Pancreas (tissue), 10 donors: ENCODE measurements at regions not wholly inside any gene's neighbourhood (a gene's known extent, or its start where the extent isn't known, plus 50 kb on each side); places are given as distances from the start of the nearest gene placed in this dataset.

Experiments
- ATAC-seq, 4 donors: fragments of 200-7000 bp; cut with Tn5 transposase; one replicate each; pipeline versions ENCODE4 v1.8.0 to v1.9.1; 2020; ENCODE audit warnings: mild to moderate bottlenecking in 4 of 4, moderate library complexity in 4 of 4
- DNase-seq, 6 donors: peaks; one replicate each; pipeline ENCODE4 v3.0.0-alpha.2; 2020
- FAIRE-seq: peaks from 2 replicates; lab custom pipeline; 2012; peaks lifted over from hg19 to GRCh38; lab: Jason Lieb, UNC
- H3K27ac ChIP-seq, 4 donors: fragments of 200-600 bp; sonication (generic); 1 replicate in 3 of 4; 2 replicates in 1 of 4; pipeline versions ENCODE4 v1.5.0 to v1.8.0; 2020
- H3K27me3 ChIP-seq, 4 donors: fragments of 200-600 bp; one replicate each; pipeline ENCODE4 v1.8.0; 2021
- H3K36me3 ChIP-seq, 3 donors: fragments of 200-600 bp; sonication (generic) in 1 of 3; one replicate each; pipeline versions ENCODE4 v1.5.0 to v1.8.0; 2020 to 2021
- H3K4me1 ChIP-seq, 3 donors: fragments of 200-600 bp; one replicate each; pipeline ENCODE4 v1.8.0; 2021
- H3K4me3 ChIP-seq, 4 donors: fragments of 200-600 bp; sonication (generic) in 2 of 4; one replicate each; pipeline versions ENCODE4 v1.5.0 to v1.8.0; 2020 to 2021
- H3K9me3 ChIP-seq, 4 donors: fragments of 200-600 bp; one replicate each; pipeline ENCODE4 v1.8.0; 2021
- WGBS, 2 donors: extraction: QIAGEN DNeasy Blood & Tissue Kit; methylation state at CpG; one replicate each; pipeline ENCODE4 v1.1.7; 2013; 5-methylcytosine and 5-hydroxymethylcytosine counted together
- intact Hi-C, 3 donors: fragments of 100-400 bp; cut with DNase I; formaldehyde crosslinking; loops; one replicate each; pipeline versions ENCODE4 v1.11.1 to v1.14.2; 2022
- TF ChIP-seq, protein P1 (sequence below), 4 donors: fragments of 200-600 bp; sonication (generic) in 3 of 4; IDR thresholded peaks; one replicate each; pipeline versions ENCODE4 v1.5.0 to v1.8.0; 2021; ENCODE audit warnings: antibody characterized with exemption in 4 of 4
- donor health status: healthy with polysubstance abuse.
- donor health status: DM: no; HTN: no; CAD: no; lungs with moderate emphysema.
- donor health status: DM: no; HTN: no; CAD: no.
- donor health status: control.
- donor health status: control.
- donor health status: Bipolar disorder and iron deficiency.
- donor health status: DM: yes; HTN: yes; CAD: no.
- donor health status: DM: no; HTN: no; CAD: no.
- donor health status: DM: no; HTN: no; CAD: no.
- donor health status: DM: yes; HTN: yes; CAD: no.

DNA sequence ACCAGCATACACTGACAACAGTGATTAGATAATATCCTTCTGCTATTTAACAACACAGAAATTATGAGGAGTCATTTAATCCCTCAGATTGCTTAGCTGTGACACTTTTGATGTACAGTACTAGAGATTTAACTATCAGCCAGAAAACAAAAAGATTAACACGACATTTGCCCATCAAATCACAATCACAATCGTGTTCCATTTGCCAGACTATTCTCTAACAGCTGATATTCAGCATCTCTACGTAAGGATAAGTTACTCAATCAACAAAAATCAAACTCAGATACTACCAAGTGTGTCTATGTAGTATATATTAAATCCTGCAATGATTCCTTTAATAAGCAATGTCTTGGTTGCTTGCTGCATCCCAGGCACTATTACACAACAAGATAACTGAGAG is 558.7 kb upstream of the USP15 start:
- Histone ChIP-seq H3K27ac (no peak overlapping the region), H3K27me3 (no peaks in the 10 kb centered on the region), H3K36me3 (no peaks in the 10 kb centered on the region), H3K4me1 (no peaks in the 10 kb centered on the region), H3K4me3 (no peak overlapping the region), H3K9me3 (peaks cover 0 to 3% (median 0%) of the 10 kb centered on the region in 4 donors)
- DNase-seq = no peak
- WGBS, 2 donors = 54 to 60% methylated on average over 3 of the region's 3 CpGs
- TF ChIP-seq, protein P1, sequence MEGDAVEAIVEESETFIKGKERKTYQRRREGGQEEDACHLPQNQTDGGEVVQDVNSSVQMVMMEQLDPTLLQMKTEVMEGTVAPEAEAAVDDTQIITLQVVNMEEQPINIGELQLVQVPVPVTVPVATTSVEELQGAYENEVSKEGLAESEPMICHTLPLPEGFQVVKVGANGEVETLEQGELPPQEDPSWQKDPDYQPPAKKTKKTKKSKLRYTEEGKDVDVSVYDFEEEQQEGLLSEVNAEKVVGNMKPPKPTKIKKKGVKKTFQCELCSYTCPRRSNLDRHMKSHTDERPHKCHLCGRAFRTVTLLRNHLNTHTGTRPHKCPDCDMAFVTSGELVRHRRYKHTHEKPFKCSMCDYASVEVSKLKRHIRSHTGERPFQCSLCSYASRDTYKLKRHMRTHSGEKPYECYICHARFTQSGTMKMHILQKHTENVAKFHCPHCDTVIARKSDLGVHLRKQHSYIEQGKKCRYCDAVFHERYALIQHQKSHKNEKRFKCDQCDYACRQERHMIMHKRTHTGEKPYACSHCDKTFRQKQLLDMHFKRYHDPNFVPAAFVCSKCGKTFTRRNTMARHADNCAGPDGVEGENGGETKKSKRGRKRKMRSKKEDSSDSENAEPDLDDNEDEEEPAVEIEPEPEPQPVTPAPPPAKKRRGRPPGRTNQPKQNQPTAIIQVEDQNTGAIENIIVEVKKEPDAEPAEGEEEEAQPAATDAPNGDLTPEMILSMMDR (IDR thresholded peaks at IDR 0.05) = no peak
- intact Hi-C loops = no loop called here
- no peak for FAIRE-seq
- no peak for ATAC-seq

DNA sequence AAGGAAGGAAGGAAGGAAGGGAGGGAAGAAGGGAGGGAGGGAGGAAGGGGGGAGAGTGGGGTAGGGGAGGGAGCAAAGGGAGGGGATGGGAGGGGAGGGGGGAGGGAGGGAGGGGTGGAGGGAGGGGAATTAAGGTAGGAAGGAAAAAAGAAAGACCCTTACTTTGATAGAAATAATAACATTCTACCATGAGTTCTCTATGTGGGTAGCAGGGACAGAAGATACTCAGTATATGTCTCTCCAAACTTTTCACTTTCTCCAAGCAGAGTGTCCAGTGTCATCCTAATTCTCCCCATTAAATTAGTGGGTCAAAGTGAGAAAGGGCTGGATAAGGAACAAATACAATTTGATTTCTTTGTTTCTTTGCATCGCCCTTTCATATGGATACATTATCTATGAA is 553.4 kb upstream of the USP15 start:
- no peak overlapping the region for H3K4me3 ChIP-seq
- intact Hi-C loops = no loop called here
- no peak overlapping the region for H3K27ac ChIP-seq
- H3K27me3 ChIP-seq = no peaks in the 10 kb centered on the region
- H3K4me1 ChIP-seq = no peaks in the 10 kb centered on the region
- H3K36me3 ChIP-seq = no peaks in the 10 kb centered on the region
- no peaks in the 10 kb centered on the region for H3K9me3 ChIP-seq
- DNase-seq = no peak
- no peak for ATAC-seq
- TF ChIP-seq, protein P1 (IDR thresholded peaks at IDR 0.05) = no peak
- FAIRE-seq = no peak
- WGBS, 2 donors = 81 to 85% methylated on average over 1 of the region's 1 CpG

DNA sequence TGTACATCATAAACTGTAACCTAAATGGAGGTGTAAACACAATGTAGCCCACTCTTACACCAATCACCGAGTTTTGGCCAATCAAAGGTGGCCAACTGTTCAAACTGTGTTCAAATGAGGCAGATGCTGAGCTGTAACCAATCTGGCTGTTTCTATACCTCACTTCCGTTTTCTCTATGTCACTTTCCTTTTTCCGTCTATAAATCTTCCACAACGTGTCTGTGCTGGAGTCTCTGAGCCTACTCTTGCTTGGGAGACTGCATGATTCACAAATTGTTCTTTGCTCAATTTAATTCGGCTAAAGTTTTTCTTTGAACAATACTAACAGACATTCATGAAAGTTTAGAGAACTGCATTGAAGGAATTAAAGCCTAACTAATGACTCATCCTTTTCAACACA is 547.1 kb upstream of the USP15 start:
- TF ChIP-seq, protein P1 (IDR thresholded peaks at IDR 0.05) = no peak
- no peak for ATAC-seq
- 52 to 73% methylated on average over 5 of the region's 5 CpGs for WGBS, 2 donors

DNA sequence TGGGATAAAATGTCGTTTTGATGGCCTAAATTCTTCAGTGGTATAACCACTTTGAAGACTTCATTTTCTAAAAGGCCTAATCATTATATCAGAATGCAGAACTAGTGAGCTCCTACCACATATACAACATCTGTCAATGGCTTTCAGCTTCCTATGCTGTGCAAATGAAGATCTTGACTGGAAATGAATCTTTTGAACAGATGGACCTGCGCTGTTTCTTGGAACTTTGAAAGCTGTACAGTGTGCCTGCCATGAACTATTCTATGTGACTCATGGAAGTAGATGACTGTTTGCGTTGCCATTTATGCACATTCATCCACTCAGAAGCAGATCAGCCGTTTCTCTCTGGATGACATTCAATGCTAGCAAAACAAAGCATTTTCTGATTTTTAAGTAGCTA is 542.2 kb upstream of the USP15 start:
- intact Hi-C loops = no loop called here
- FAIRE-seq (no peak), DNase-seq (no peak), ATAC-seq (no peak)
- TF ChIP-seq, protein P1 (IDR thresholded peaks at IDR 0.05) = no peak
- Histone ChIP-seq H3K9me3 (no peaks in the 10 kb centered on the region), H3K36me3 (no peaks in the 10 kb centered on the region), H3K27me3 (no peaks in the 10 kb centered on the region), H3K4me1 (no peaks in the 10 kb centered on the region), H3K27ac (no peak overlapping the region), H3K4me3 (no peak overlapping the region)
- 44 to 61% methylated on average over 4 of the region's 4 CpGs for WGBS, 2 donors

More for the DNA sequence above, 547.1 kb upstream of the USP15 start:
- no peak for FAIRE-seq
- DNase-seq = no peak
- Histone ChIP-seq H3K4me1 (no peaks in the 10 kb centered on the region), H3K9me3 (no peaks in the 10 kb centered on the region), H3K27ac (no peak overlapping the region), H3K27me3 (no peaks in the 10 kb centered on the region), H3K36me3 (no peaks in the 10 kb centered on the region), H3K4me3 (no peak overlapping the region)
- intact Hi-C loops = no loop called here

DNA sequence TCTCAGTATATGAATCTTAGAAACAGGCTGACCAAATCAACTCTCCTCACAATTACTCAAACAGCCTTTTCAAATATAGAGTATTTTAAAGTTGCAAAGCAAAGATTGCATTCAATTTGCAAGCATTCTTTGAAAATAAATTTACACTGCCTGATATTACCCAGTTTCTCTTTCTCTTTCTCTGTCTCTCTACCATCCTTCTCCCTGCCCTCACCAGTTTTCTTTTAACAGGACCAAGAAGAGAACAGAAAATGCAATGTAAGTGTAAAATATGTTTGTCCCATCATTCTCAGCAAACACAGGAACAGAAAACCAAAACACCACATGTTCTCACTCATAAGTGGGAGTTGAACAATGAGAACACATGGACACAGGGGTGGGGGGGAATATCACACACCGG is 520.3 kb upstream of the USP15 start:
- no peak overlapping the region for H3K27ac ChIP-seq
- ATAC-seq (no peak), FAIRE-seq (no peak), DNase-seq (no peak)
- 56 to 83% methylated on average over 1 of the region's 1 CpG for WGBS, 2 donors
- H3K4me1 ChIP-seq = no peaks in the 10 kb centered on the region
- no peak overlapping the region for H3K4me3 ChIP-seq
- intact Hi-C loops = no loop called here
- TF ChIP-seq, protein P1 (IDR thresholded peaks at IDR 0.05) = no peak
- H3K36me3 ChIP-seq = no peaks in the 10 kb centered on the region
- H3K27me3 ChIP-seq = no peaks in the 10 kb centered on the region
- H3K9me3 ChIP-seq = no peaks in the 10 kb centered on the region
